HG02642 (cell line): ENCODE measurements at regions not wholly inside any gene's neighbourhood (a gene's known extent, or its start where the extent isn't known, plus 50 kb on each side); places are given as distances from the start of the nearest gene placed in this dataset.
A peak's percentile ranks its signal among the peaks of the same experiment; 100 is the strongest.

ENCODE experiments used
- ATAC-seq: cut with Tn5 transposase; IDR thresholded peaks from one replicate; pipeline ENCODE4 v1.9.1; 2021; ENCODE audit warnings: mild to moderate bottlenecking; ENCODE audit not compliant: unreplicated experiment, poor library complexity

DNA sequence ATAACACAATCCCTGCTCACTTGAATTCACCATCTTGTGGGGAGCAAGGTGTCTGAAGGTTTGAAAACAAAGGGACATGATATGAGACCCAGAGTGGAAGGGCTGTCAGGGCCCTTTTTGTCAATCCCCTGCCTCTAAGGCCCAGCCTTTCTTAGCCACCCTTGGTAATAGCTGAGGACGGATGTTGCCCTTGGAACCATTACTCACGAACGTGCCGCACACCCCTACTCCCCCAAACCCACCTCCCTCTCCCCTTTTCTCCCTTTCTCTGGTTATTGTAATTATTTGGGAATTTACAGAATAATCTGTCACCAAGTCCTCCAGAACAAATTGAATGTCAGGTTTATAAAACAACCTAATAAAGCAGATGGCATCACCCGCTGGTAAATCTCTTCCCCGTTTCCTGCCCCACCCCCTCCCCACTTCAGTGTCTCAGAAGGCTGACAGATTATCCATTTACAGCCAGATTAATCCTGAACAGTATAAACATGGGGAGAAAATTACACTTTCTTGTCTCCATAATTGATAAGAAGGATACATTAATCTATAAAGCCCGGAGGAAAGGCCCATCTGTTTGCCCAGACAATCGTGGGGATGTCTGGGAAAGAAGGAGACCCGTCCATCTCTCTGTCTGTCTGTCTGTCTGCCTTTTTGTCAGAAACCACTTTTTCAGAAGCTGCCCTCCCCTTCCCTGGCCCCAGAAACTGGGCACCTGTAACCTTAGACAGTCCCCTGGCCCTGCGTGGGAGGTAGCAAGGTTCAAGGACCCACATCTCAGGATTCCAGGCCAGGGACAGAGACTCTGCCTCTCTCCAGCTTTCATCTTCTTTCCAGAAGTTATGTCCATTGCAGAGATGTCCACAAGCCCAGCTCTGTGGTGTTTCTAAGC lies 60.6 kb upstream of the CD34 start:
- ATAC-seq = no peak

DNA sequence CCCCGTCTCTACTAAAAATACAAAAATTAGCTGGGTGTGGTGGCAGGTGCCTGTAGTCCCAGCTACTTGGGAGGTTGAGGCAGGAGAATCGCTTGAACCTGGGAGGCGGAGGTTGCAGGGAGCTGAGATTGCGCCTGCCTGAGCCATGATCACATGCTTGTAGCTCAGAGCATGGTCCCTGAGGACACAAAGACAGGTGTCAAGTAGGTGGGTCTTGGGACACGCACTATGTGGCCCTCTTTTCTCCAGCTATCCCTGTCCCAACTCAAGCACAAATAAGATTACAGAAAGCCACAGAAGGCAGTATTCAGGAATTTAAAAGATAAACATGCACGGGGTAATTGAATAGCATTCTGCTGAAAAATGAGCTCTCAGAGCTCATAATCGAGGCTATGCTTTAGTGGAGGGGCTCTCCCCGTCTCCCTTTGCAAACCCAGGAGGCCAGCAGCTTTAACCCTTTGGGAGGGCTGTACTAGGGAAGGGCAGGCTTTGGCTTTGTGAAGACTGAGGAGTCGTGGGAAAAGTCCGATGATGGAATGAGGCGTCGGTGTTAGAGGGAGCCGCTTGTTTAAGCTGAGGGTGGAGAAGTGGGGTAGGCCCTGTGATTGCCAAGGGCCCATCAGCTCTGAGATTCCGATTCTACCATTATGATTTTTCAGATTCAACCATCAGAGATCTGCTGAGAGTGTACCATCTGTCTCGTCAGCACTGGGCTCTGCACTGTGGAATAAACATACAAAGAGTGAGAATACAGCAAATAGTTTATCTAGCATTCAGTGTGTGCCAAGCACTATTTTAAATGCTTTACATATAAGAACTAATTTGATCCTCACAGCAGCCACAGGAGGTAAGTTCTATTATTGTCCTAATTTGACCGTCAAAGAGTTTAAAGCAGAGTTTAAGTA lies 59.7 kb upstream of the CD34 start:
- no peak for ATAC-seq

DNA sequence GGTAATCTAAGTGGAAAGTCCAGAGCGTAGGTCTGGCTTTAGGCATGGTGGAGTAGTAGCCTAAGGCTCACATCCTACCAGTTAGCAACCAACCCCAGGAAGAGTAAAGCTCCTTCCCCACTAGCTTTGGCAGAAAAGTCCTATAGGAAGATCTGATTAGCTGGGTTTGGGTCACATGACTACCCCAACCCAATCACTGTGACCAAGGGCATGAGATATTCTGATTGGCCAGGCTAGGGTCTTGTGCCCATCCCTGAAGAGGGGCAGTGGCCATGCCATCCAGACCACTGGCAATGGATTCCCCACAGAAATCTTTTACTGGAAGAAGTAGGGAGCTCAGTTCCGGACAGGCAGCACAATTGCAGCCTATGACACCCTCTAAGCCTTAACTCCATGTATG lies 58.6 kb upstream of the CD34 start:
- no peak for ATAC-seq

- ATAC-seq = no peak
Measured at GRCh38 chr1:207968521-207969009, 57.6 kb upstream of the CD34 start.

DNA sequence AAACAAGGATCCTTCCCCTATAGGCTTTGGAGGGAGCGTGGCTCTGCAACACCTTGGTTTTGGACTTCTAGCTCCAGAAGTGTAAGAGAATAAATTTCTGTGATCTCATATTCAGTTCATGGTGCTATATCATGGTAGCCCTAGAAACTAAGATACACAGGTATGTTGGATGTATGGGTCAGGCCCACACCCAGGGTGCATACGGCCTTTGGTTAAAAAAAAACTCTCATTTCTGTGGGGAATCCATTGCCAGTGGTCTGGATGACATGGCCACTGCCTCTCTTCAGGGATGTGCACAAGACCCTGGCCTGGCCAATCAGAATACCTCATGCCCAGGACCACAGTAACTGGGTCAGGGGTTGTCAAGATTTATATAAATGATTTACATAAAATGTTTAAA lies 56.8 kb upstream of the CD34 start:
- no peak for ATAC-seq

DNA sequence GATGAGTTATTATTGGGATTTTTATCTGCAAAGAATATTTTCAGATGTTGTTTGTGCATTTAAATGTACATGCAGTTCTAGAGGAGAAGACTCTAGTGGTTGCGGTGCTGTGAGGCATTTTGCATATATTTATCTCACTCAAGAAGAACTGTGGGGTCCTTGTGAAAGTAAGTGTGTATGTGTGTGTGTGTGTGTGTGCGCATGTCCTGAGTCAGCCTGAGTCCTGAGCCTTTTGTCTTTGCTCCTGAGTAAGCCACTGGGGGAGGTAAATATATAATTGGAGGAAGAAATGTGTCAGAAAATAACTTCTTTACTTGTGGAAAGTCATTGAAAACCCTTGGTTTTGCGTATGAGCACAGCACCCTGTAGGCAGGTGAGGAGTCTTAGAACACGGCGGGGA lies 55.6 kb upstream of the CD34 start:
- no peak for ATAC-seq

DNA sequence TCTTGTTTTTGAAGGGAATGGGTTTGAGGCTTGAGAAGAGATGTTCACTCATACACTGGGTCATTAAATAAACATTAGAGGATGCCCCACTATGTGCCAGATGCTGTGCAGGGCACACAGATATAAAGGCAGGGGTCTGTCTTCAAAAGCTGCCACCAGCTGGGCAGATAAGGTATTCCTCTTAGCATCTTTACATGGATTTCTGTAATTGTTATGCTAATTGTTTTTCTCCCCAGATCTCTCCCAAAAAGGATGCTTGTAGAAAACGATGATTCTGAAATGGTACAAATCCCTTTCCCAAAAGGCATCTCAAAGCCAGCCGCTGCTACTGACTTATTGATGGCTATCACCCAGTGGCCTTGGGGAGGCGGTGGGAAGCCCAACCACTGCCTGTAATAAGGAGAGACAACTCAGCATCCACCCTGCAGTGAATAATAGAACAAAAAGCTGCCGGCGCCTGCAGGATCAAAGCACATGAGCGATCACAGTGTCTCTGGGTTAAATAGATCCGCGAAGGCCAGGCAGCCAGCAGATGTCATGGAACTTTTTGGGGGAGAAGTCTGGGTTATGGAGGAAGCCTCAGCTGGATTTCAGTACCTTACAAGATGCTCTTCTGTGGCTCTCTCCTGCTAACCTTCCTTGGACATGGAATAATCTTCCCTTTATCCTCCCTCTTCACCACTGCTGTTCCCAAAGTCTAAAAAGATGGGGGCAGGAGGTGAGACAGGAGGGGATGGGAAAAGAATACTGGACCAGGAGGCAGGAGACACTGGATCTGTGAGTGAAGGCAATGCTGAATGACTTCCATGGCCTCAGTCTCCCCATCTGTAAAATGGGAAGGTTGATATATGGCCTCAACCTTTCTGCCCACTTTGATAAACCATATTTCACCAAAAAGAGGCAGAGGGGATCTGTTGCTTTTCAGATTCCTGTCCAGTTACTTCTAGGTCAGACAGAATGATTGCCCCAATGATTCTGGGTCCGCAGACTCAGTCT lies 54.8 kb upstream of the CD34 start:
- no peak for ATAC-seq

GRCh38 chr1:207964195-207964966 lies 53.5 kb upstream of the CD34 start:
- ATAC-seq = no peak

GRCh38 chr1:207963427-207964194 lies 52.7 kb upstream of the CD34 start:
- peak; percentile 89 for ATAC-seq

GRCh38 chr1:207962716-207963426 lies 51.9 kb upstream of the CD34 start:
- peak; percentile 39 for ATAC-seq
